ENCODE measurements at regions not wholly inside any gene's neighbourhood (a gene's known extent, or its start where the extent isn't known, plus 50 kb on each side); places are given as distances from the start of the nearest gene placed in this dataset.

DNA sequence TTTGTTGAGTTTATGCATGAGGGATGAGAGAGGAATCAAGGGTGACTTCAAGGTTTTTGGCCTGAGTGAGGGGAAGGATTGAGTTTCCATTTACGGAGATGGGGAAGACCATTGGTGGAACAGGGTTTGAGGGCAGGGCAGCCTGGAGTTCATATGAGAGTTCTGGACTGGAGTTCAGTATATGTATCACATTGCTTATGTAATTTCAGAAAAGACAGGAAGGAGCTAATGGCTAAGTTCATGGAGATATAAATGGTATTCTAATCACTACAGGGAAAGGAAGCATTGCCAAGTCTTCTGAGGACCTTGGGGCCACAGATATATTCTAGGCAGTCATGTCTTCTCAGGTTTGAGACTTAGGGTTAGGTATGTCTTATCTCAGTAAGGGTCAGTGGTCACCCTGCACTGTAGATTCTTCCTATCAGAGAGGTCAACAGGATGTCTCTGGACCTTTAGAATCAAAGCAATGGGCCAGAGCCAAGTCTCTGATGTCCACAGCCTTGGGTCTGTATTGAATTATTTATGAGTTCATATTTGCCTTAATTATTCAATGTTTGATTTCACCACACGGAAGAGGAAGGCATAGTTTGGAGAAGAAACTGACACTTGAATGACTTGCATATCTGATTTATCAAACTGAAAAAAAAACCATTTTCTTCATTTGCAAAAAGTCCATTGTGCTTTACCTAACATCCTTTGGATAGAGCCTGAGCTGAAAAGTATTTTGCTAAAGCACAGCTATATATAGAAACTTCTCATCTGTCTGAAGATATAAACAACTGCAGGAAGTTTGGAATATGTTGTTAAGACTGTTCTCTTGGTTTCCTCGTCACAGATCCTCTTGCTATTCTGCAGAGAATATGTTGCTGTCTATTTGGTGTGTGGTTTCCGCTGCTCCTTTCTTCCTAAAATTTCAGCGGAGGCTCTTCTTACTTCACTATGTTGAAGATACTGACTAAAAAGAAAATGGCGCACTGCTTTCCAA is 139.5 kb downstream of the PDGFRA start:
- TF ChIP-seq FOXP2 (optimal IDR thresholded peaks at IDR 0.05; ENCODE audit: borderline replicate concordance, extremely low read depth, extremely low read length, insufficient read depth) (no peak), POLR2AphosphoS5 (IDR thresholded peaks at IDR 0.05; ENCODE audit: low read depth, low read length) (no peak), SIN3A (IDR thresholded peaks at IDR 0.05; ENCODE audit: borderline replicate concordance, insufficient read depth, low read length) (no peak), TAF1 (IDR thresholded peaks at IDR 0.05; ENCODE audit: borderline replicate concordance, insufficient read depth, low read length) (no peak)
- TF ChIP-seq, protein P1, sequence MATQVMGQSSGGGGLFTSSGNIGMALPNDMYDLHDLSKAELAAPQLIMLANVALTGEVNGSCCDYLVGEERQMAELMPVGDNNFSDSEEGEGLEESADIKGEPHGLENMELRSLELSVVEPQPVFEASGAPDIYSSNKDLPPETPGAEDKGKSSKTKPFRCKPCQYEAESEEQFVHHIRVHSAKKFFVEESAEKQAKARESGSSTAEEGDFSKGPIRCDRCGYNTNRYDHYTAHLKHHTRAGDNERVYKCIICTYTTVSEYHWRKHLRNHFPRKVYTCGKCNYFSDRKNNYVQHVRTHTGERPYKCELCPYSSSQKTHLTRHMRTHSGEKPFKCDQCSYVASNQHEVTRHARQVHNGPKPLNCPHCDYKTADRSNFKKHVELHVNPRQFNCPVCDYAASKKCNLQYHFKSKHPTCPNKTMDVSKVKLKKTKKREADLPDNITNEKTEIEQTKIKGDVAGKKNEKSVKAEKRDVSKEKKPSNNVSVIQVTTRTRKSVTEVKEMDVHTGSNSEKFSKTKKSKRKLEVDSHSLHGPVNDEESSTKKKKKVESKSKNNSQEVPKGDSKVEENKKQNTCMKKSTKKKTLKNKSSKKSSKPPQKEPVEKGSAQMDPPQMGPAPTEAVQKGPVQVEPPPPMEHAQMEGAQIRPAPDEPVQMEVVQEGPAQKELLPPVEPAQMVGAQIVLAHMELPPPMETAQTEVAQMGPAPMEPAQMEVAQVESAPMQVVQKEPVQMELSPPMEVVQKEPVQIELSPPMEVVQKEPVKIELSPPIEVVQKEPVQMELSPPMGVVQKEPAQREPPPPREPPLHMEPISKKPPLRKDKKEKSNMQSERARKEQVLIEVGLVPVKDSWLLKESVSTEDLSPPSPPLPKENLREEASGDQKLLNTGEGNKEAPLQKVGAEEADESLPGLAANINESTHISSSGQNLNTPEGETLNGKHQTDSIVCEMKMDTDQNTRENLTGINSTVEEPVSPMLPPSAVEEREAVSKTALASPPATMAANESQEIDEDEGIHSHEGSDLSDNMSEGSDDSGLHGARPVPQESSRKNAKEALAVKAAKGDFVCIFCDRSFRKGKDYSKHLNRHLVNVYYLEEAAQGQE (IDR thresholded peaks at IDR 0.05; ENCODE audit: insufficient read depth in 1 of 2, low read depth in 2 of 2, low read length in 2 of 2): no peak

DNA sequence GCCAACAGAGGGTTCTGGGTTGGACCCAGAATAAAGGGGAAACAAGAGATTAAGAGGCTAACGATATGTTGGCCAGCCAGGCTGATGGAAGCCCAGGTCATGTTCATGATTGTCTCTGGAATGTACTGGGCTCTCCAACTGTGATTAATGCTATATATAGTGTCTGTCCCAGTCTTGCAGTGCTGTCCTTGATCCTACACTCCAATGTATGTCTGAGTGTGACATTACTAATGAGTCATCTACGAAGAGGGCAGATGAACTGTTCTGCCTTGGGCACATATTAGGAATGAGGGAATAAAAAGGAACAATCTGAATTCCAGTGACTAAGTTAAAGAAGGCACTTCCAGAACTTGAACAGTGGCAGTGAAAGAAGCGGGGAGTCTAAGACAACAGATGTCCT is 142.1 kb downstream of the PDGFRA start:
- TF ChIP-seq TAF1 (IDR thresholded peaks at IDR 0.05; ENCODE audit: borderline replicate concordance, insufficient read depth, low read length): no peak
- TF ChIP-seq, protein P1 (IDR thresholded peaks at IDR 0.05; ENCODE audit: insufficient read depth in 1 of 2, low read depth in 2 of 2, low read length in 2 of 2): no peak
- TF ChIP-seq SIN3A (IDR thresholded peaks at IDR 0.05; ENCODE audit: borderline replicate concordance, insufficient read depth, low read length): no peak
- TF ChIP-seq POLR2AphosphoS5 (IDR thresholded peaks at IDR 0.05; ENCODE audit: low read depth, low read length): no peak
- no peak for TF ChIP-seq FOXP2 (optimal IDR thresholded peaks at IDR 0.05; ENCODE audit: borderline replicate concordance, extremely low read depth, extremely low read length, insufficient read depth)

DNA sequence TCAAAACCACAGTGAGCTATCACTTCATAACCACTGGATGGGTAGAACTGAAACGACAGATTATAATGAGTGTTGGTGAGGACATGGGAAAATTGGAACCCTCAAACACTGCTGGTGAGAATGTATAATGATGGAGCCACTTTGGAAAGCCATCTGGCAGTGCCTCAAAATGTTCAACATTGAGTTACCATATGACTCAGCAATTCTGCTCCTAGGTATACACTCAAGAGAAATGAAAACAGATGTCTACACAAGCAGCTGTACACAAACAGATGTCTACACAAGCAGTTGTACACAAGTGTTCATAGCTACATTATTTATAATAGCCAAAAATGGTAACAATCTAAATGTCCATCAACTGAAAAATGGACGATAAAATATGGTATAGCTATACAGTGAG is 143.9 kb downstream of the PDGFRA start:
- TF ChIP-seq POLR2AphosphoS5 (IDR thresholded peaks at IDR 0.05; ENCODE audit: low read depth, low read length): no peak
- TF ChIP-seq, protein P1 (IDR thresholded peaks at IDR 0.05; ENCODE audit: insufficient read depth in 1 of 2, low read depth in 2 of 2, low read length in 2 of 2): no peak
- no peak for TF ChIP-seq TAF1 (IDR thresholded peaks at IDR 0.05; ENCODE audit: borderline replicate concordance, insufficient read depth, low read length)

DNA sequence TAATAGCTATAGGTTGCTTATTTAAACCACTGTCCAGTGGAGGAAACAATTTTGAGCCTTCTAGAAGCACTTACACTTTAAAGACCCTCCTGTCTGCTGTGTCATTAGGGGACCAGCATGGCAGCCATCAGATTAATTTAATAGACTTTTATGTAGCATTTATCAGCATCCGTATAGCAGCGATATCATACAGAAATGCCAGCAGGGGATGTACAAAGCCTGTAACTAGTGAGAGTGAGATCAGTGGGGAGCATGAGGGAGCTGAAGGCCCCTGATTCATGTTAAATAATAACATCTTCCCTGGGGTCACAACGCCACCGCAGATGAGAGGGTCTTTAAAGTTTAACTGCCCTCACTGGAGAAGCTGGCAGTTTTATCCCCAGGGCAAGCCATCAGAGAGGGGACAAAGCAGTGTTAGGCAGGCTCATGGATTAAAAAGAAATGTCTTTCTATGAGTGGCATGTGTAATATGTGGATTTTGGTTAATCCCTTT is 144.7 kb downstream of the PDGFRA start:
- TF ChIP-seq POLR2AphosphoS5 (IDR thresholded peaks at IDR 0.05; ENCODE audit: low read depth, low read length) (no peak), TAF1 (IDR thresholded peaks at IDR 0.05; ENCODE audit: borderline replicate concordance, insufficient read depth, low read length) (no peak), SIN3A (IDR thresholded peaks at IDR 0.05; ENCODE audit: borderline replicate concordance, insufficient read depth, low read length) (no peak), FOXP2 (optimal IDR thresholded peaks at IDR 0.05; ENCODE audit: borderline replicate concordance, extremely low read depth, extremely low read length, insufficient read depth) (no peak)
- TF ChIP-seq, protein P1 (IDR thresholded peaks at IDR 0.05; ENCODE audit: insufficient read depth in 1 of 2, low read depth in 2 of 2, low read length in 2 of 2): no peak
